ENCODE measurements at regions not wholly inside any gene's neighbourhood (a gene's known extent, or its start where the extent isn't known, plus 50 kb on each side); places are given as distances from the start of the nearest gene placed in this dataset.
A peak's percentile ranks its signal among the peaks of the same experiment; 100 is the strongest.

DNA sequence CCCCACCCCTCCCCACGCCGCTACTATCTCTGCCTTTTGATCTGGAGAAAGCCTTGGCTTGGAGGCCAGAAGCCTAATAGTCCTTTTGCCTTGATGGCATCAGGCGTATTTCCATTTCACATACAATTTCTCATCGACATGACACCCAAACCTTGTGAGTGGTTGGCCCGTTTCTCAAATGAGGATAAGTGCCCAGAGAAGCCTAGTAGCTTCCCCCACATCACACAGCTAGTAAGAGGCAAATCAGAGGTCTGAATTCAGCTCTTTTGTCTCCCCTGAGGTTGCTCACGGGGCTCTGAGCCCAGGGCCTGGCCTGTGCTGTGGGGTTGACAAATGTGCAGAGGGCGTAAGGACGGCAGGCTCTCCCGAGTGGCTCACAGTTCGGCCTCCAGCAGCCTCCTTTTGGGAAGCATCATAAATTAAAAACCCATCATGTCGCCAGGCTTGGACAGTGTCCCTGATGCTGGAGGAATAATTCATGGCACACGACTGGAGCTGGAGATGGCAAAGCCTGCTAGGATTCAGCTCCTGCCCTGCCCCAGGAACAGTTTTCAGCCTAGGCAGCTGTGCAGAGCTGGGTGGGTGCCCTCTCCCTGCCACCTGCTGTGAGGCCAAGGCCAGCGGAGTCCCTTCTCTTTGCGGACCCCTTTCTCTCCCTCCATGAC, 263.8 kb downstream of the NSG2 start:
- Histone ChIP-seq H3K27me3 (ENCODE audit: control insufficient read depth in 2 of 2, insufficient read depth in 1 of 2, low read length in 1 of 2) (peaks cover 4 to 29% of the 10 kb centered on the region in 2 donors), H3K4me3 (ENCODE audit: low read length in 2 of 2) (no peak overlapping the region), H3K27ac (ENCODE audit: low read depth in 1 of 2, low read length in 1 of 2) (no peak overlapping the region), H3K4me1 (ENCODE audit: control insufficient read depth in 2 of 2, insufficient read depth in 2 of 2, low read length in 2 of 2) (no peaks in the 10 kb centered on the region), H3K9me3 (ENCODE audit: control insufficient read depth in 2 of 2, insufficient read depth in 1 of 2, low read length in 1 of 2) (no peaks in the 10 kb centered on the region), H3K36me3 (ENCODE audit: control insufficient read depth in 2 of 2, insufficient read depth in 2 of 2, low read length in 1 of 2) (no peaks in the 10 kb centered on the region)
- no peak for DNase-seq (ENCODE audit: low read depth in 6 of 9, low spot score in 9 of 9)
- 89% methylated on average over 14 of the region's 14 CpGs for WGBS

DNA sequence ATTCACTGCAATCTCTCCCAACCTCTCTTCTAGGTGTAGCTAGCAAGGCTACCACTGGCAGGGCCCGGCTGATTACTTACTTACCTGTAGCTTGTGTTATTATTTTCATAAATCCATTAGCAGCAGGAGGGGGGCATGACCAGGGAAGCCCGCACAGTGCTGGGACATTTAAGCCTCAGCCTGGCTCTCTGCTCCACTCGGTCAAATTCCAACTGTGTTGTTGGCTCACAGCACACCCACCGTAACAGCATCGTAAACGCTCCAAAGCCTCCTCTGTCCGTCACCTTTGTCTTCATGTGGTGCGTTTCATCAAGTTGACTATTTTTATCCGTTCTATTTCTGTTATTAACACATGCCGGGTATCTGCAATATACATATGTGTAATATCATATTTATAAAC, 264.7 kb downstream of the NSG2 start:
- no peak overlapping the region for H3K4me3 ChIP-seq (ENCODE audit: low read length in 2 of 2)
- H3K27me3 ChIP-seq (ENCODE audit: control insufficient read depth in 2 of 2, insufficient read depth in 1 of 2, low read length in 1 of 2), result peaks cover 4 to 29% of the 10 kb centered on the region in 2 donors
- H3K36me3 ChIP-seq (ENCODE audit: control insufficient read depth in 2 of 2, insufficient read depth in 2 of 2, low read length in 1 of 2), result no peaks in the 10 kb centered on the region
- no peaks in the 10 kb centered on the region for H3K4me1 ChIP-seq (ENCODE audit: control insufficient read depth in 2 of 2, insufficient read depth in 2 of 2, low read length in 2 of 2)
- no peak for DNase-seq (ENCODE audit: low read depth in 6 of 9, low spot score in 9 of 9)
- no peaks in the 10 kb centered on the region for H3K9me3 ChIP-seq (ENCODE audit: control insufficient read depth in 2 of 2, insufficient read depth in 1 of 2, low read length in 1 of 2)
- no peak overlapping the region for H3K27ac ChIP-seq (ENCODE audit: low read depth in 1 of 2, low read length in 1 of 2)
- WGBS, result 88% methylated on average over 10 of the region's 10 CpGs

DNA sequence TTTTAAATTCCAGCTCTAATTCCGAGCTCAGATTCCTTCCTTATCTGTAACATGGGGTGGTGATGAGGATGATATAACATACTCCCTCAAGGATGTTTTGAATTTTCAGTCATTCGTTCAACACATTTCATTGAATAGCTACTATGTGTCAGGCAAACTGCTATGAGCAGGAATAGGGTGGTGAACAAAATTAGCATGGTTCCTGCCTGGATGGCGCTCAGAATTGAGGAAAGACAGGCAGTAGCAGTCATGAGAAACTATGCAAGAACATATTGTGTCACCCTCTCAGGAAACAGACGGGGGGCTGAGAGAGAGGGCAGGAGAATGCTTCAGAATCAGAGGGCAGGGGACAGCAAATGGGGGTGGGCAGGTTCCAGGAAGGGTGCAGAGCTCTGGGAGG, 265.2 kb downstream of the NSG2 start:
- Histone ChIP-seq H3K27me3 (ENCODE audit: control insufficient read depth in 2 of 2, insufficient read depth in 1 of 2, low read length in 1 of 2) (peaks cover 4 to 29% of the 10 kb centered on the region in 2 donors), H3K36me3 (ENCODE audit: control insufficient read depth in 2 of 2, insufficient read depth in 2 of 2, low read length in 1 of 2) (no peaks in the 10 kb centered on the region), H3K4me1 (ENCODE audit: control insufficient read depth in 2 of 2, insufficient read depth in 2 of 2, low read length in 2 of 2) (no peaks in the 10 kb centered on the region), H3K27ac (ENCODE audit: low read depth in 1 of 2, low read length in 1 of 2) (no peak overlapping the region), H3K4me3 (ENCODE audit: low read length in 2 of 2) (no peak overlapping the region), H3K9me3 (ENCODE audit: control insufficient read depth in 2 of 2, insufficient read depth in 1 of 2, low read length in 1 of 2) (no peaks in the 10 kb centered on the region)
- WGBS, result 73% methylated on average over 4 of the region's 4 CpGs
- DNase-seq (ENCODE audit: low read depth in 6 of 9, low spot score in 9 of 9), result no peak

DNA sequence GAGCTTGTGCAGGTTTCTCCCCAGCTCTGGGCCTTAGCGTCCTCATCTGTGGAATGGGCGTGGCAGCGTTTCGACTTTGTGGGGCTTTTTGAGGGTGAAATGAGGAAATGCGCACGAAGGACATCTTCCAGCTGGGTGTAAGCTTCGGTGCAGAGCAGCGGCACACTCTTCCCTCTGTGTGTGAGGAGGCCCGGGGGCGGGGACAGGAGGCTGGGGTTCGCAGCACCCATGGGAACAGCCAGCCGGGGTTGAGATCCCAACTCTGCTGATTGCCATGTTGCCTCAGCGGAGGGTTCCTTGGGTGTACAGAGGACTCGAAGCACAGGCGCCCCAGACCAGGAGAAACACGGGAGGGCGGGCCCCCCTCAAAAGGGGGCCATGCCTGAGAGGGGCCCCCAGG, 265.6 kb downstream of the NSG2 start:
- Histone ChIP-seq H3K4me3 (ENCODE audit: low read length in 2 of 2) (no peak overlapping the region), H3K27ac (ENCODE audit: low read depth in 1 of 2, low read length in 1 of 2) (no peak overlapping the region), H3K4me1 (ENCODE audit: control insufficient read depth in 2 of 2, insufficient read depth in 2 of 2, low read length in 2 of 2) (no peaks in the 10 kb centered on the region), H3K27me3 (ENCODE audit: control insufficient read depth in 2 of 2, insufficient read depth in 1 of 2, low read length in 1 of 2) (peaks cover 4 to 29% of the 10 kb centered on the region in 2 donors), H3K9me3 (ENCODE audit: control insufficient read depth in 2 of 2, insufficient read depth in 1 of 2, low read length in 1 of 2) (no peaks in the 10 kb centered on the region), H3K36me3 (ENCODE audit: control insufficient read depth in 2 of 2, insufficient read depth in 2 of 2, low read length in 1 of 2) (no peaks in the 10 kb centered on the region)
- DNase-seq (ENCODE audit: low read depth in 6 of 9, low spot score in 9 of 9), result no peak
- WGBS, result 87% methylated on average over 17 of the region's 17 CpGs

DNA sequence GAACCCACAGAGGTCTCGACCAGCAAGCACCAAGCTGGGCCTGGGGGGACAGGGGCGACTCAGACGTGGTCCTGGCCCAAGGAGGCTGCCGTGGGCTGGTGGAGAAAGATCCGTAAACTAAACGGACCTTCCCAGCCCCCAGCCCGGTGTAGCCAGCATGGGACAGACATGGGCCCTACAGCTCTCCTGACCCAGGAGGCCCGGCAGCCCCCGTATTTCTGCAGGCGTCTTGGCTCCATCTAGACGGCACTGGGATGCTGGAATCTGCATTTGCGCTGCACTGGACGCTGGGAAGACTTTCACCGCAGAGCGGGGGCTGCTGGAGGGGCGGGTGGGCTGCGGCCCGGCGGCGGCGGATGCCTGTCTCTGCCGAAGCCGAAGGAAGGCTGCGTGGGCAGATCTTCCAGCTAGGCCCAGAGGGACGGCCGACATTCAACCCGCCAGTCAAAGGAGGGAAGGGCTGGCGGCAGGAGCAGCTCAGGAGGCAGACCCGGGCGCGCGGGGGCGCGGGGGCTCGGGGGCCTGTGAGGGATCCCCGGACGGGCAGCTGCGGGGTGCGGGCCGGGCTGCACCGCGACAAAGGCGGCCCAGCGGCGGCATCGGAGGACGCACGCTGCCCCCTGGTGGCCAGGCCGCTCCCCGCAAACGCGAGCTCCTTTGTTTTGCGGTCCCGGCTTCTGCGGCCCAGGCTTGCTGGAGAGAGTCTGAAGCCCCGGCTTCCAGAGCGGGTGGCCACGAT, 266.2 kb downstream of the NSG2 start:
- no peaks in the 10 kb centered on the region for H3K9me3 ChIP-seq (ENCODE audit: control insufficient read depth in 2 of 2, insufficient read depth in 1 of 2, low read length in 1 of 2)
- H3K36me3 ChIP-seq (ENCODE audit: control insufficient read depth in 2 of 2, insufficient read depth in 2 of 2, low read length in 1 of 2), result no peaks in the 10 kb centered on the region
- no peak overlapping the region for H3K27ac ChIP-seq (ENCODE audit: low read depth in 1 of 2, low read length in 1 of 2)
- H3K4me1 ChIP-seq (ENCODE audit: control insufficient read depth in 2 of 2, insufficient read depth in 2 of 2, low read length in 2 of 2), result no peaks in the 10 kb centered on the region
- H3K27me3 ChIP-seq (ENCODE audit: control insufficient read depth in 2 of 2, insufficient read depth in 1 of 2, low read length in 1 of 2), result peaks cover 4 to 29% of the 10 kb centered on the region in 2 donors
- peak overlapping the region in 1 of 2 donors; percentile 15 for H3K4me3 ChIP-seq (ENCODE audit: low read length in 2 of 2)
- DNase-seq (ENCODE audit: low read depth in 6 of 9, low spot score in 9 of 9), result peak in 6 of 9 donors; percentile 7 to 52 (median 16)
- WGBS, result 9% methylated on average over 58 of the region's 58 CpGs

DNA sequence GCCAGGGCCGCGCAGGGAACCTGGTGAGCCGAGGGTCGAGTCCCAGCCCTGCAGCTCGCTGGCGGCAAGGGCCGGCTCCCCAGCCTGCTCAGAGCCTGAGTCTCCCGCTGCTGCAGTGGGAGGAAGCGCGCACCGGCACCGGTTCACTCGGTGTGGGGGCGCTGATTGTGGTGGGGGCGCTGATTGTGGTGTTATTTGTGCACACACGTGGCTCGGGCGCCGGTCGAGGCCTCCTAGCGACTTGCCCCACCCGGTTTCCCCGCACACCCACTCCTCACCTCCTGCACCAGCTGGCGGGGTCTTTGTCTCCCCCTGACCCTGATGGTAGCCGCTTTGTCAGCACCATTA, 266.7 kb downstream of the NSG2 start:
- 36% methylated on average over 25 of the region's 25 CpGs for WGBS
- DNase-seq (ENCODE audit: low read depth in 6 of 9, low spot score in 9 of 9), result no peak
- Histone ChIP-seq H3K27me3 (ENCODE audit: control insufficient read depth in 2 of 2, insufficient read depth in 1 of 2, low read length in 1 of 2) (peaks cover 4 to 29% of the 10 kb centered on the region in 2 donors), H3K36me3 (ENCODE audit: control insufficient read depth in 2 of 2, insufficient read depth in 2 of 2, low read length in 1 of 2) (no peaks in the 10 kb centered on the region), H3K4me1 (ENCODE audit: control insufficient read depth in 2 of 2, insufficient read depth in 2 of 2, low read length in 2 of 2) (no peaks in the 10 kb centered on the region), H3K9me3 (ENCODE audit: control insufficient read depth in 2 of 2, insufficient read depth in 1 of 2, low read length in 1 of 2) (no peaks in the 10 kb centered on the region), H3K4me3 (ENCODE audit: low read length in 2 of 2) (no peak overlapping the region), H3K27ac (ENCODE audit: low read depth in 1 of 2, low read length in 1 of 2) (no peak overlapping the region)

DNA sequence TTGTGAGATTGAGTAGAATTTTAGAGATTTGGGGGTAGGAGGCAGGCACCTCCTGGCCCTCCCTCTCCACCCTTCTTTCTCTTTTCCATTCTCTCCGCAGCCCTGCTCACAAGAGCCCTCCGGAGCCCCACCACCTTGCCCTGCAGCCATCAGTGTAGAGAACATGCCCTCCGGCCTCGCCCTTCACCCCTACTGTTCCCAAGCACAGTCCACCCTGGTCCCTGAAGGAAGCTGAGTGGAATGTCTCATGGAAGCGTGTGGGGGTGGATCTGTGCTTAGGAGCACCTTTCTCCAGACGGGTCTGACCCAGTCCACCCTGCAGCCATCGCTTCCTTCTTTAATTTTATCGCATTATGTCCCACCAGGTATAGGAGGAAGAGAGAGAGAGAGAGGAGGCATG, 267.1 kb downstream of the NSG2 start:
- DNase-seq (ENCODE audit: low read depth in 6 of 9, low spot score in 9 of 9), result no peak
- no peaks in the 10 kb centered on the region for H3K4me1 ChIP-seq (ENCODE audit: control insufficient read depth in 2 of 2, insufficient read depth in 2 of 2, low read length in 2 of 2)
- peaks cover 4 to 29% of the 10 kb centered on the region in 2 donors for H3K27me3 ChIP-seq (ENCODE audit: control insufficient read depth in 2 of 2, insufficient read depth in 1 of 2, low read length in 1 of 2)
- H3K36me3 ChIP-seq (ENCODE audit: control insufficient read depth in 2 of 2, insufficient read depth in 2 of 2, low read length in 1 of 2), result no peaks in the 10 kb centered on the region
- H3K9me3 ChIP-seq (ENCODE audit: control insufficient read depth in 2 of 2, insufficient read depth in 1 of 2, low read length in 1 of 2), result no peaks in the 10 kb centered on the region
- H3K4me3 ChIP-seq (ENCODE audit: low read length in 2 of 2), result no peak overlapping the region
- 90% methylated on average over 8 of the region's 8 CpGs for WGBS
- H3K27ac ChIP-seq (ENCODE audit: low read depth in 1 of 2, low read length in 1 of 2), result no peak overlapping the region

DNA sequence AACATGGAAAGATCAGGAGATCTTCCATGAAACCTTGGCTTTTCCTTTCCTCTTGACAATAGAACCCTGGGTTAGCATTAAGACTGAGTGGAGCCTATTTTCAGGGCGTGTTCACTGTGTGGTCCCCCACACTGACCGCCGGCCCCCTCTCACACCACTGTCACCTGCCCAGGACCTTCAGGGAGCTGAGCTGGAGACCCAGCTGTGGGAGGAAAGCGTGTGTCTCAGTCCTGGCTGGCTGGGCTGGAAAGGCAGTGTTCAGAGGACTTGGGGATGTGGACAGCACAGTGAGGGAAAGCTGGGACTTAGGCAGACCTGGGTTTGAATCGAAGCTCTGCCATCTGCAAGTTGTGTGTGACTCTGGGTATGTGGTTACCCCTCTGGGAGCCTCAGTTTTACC, 268.1 kb downstream of the NSG2 start:
- Histone ChIP-seq H3K27ac (ENCODE audit: low read depth in 1 of 2, low read length in 1 of 2) (no peak overlapping the region), H3K4me1 (ENCODE audit: control insufficient read depth in 2 of 2, insufficient read depth in 2 of 2, low read length in 2 of 2) (no peaks in the 10 kb centered on the region), H3K9me3 (ENCODE audit: control insufficient read depth in 2 of 2, insufficient read depth in 1 of 2, low read length in 1 of 2) (no peaks in the 10 kb centered on the region), H3K36me3 (ENCODE audit: control insufficient read depth in 2 of 2, insufficient read depth in 2 of 2, low read length in 1 of 2) (no peaks in the 10 kb centered on the region), H3K4me3 (ENCODE audit: low read length in 2 of 2) (no peak overlapping the region), H3K27me3 (ENCODE audit: control insufficient read depth in 2 of 2, insufficient read depth in 1 of 2, low read length in 1 of 2) (peaks cover 4 to 29% of the 10 kb centered on the region in 2 donors)
- WGBS, result 82% methylated on average over 5 of the region's 5 CpGs
- no peak for DNase-seq (ENCODE audit: low read depth in 6 of 9, low spot score in 9 of 9)

DNA sequence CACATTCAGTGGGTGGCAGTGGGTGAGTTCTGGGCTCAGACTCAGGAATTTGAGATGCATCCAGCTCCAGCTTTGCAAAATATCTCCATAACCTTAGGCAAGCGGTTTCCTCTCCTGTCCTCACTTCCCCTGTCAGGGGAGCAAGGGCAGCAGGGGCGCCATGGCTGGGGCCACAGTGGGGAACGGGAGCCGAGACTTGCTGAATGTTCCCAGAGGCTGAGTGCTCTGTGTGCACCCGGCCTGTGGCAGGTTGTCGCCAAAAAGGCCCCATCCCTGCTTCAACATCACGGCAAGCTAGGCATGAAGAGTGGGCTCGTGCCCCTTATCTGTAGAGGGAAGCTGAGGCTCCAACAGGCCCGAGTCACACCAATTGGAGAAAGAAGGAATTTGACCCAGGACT, 268.8 kb downstream of the NSG2 start:
- DNase-seq (ENCODE audit: low read depth in 6 of 9, low spot score in 9 of 9), result no peak
- peaks cover 4 to 29% of the 10 kb centered on the region in 2 donors for H3K27me3 ChIP-seq (ENCODE audit: control insufficient read depth in 2 of 2, insufficient read depth in 1 of 2, low read length in 1 of 2)
- H3K4me3 ChIP-seq (ENCODE audit: low read length in 2 of 2), result no peak overlapping the region
- H3K27ac ChIP-seq (ENCODE audit: low read depth in 1 of 2, low read length in 1 of 2), result no peak overlapping the region
- H3K36me3 ChIP-seq (ENCODE audit: control insufficient read depth in 2 of 2, insufficient read depth in 2 of 2, low read length in 1 of 2), result no peaks in the 10 kb centered on the region
- 74% methylated on average over 9 of the region's 9 CpGs for WGBS
- H3K4me1 ChIP-seq (ENCODE audit: control insufficient read depth in 2 of 2, insufficient read depth in 2 of 2, low read length in 2 of 2), result no peaks in the 10 kb centered on the region
- H3K9me3 ChIP-seq (ENCODE audit: control insufficient read depth in 2 of 2, insufficient read depth in 1 of 2, low read length in 1 of 2), result no peaks in the 10 kb centered on the region

Data from thymus (tissue), 11 donors.